ENCODE measurements at regions not wholly inside any gene's neighbourhood (a gene's known extent, or its start where the extent isn't known, plus 50 kb on each side); places are given as distances from the start of the nearest gene placed in this dataset.

GRCh38 chr14:97268097-97268496 is 470.9 kb downstream of the VRK1 start:
- no peak for TF ChIP-seq CTCF (IDR thresholded peaks at IDR 0.05)
- no peak for TF ChIP-seq ZFX (IDR thresholded peaks at IDR 0.05; ENCODE audit: borderline replicate concordance)
